ENCODE measurements at regions not wholly inside any gene's neighbourhood (a gene's known extent, or its start where the extent isn't known, plus 50 kb on each side); places are given as distances from the start of the nearest gene placed in this dataset.

- Mint-ChIP-seq H3K27ac (no peak overlapping the region), H3K9me3 (peaks cover 4% of the 10 kb centered on the region), H3K4me1 (no peaks in the 10 kb centered on the region), H3K4me3 (no peak overlapping the region), H3K27me3 (peaks cover 6% of the 10 kb centered on the region), H3K36me3 (no peaks in the 10 kb centered on the region)
- DNase-seq, result no peak
- no peak for ATAC-seq (ENCODE audit: low read depth)
- POLR2A ChIA-PET, result no interaction called here
Observed at GRCh38 chr11:71119656-71120269, 132.6 kb downstream of the SHANK2 start.

- Mint-ChIP-seq H3K27ac (no peak overlapping the region), H3K36me3 (no peaks in the 10 kb centered on the region), H3K9me3 (peaks cover under 1% of the 10 kb centered on the region), H3K4me3 (no peak overlapping the region), H3K27me3 (peaks cover 6% of the 10 kb centered on the region), H3K4me1 (no peaks in the 10 kb centered on the region)
- ATAC-seq (ENCODE audit: low read depth) (no peak), DNase-seq (no peak)
- POLR2A ChIA-PET, result interaction anchor here (0.7 kb wide), 1 partner anchor 147 kb away, joined by 4 read pairs; no protein-coding TSS in a partner anchor
Observed at GRCh38 chr11:71118671-71119250, 133.6 kb downstream of the SHANK2 start.

- Mint-ChIP-seq H3K27ac (no peak overlapping the region), H3K9me3 (no peaks in the 10 kb centered on the region), H3K4me1 (no peaks in the 10 kb centered on the region), H3K4me3 (no peak overlapping the region), H3K27me3 (peaks cover 6% of the 10 kb centered on the region), H3K36me3 (no peaks in the 10 kb centered on the region)
- ATAC-seq (ENCODE audit: low read depth) (no peak), DNase-seq (no peak)
- POLR2A ChIA-PET, result no interaction called here
Observed at GRCh38 chr11:71117311-71117710, 135.1 kb downstream of the SHANK2 start.

- Mint-ChIP-seq H3K4me1 (no peaks in the 10 kb centered on the region), H3K36me3 (no peaks in the 10 kb centered on the region), H3K27me3 (peaks cover 6% of the 10 kb centered on the region), H3K9me3 (no peaks in the 10 kb centered on the region), H3K4me3 (no peak overlapping the region), H3K27ac (no peak overlapping the region)
- no peak for ATAC-seq (ENCODE audit: low read depth)
- POLR2A ChIA-PET, result no interaction called here
- no peak for DNase-seq
Observed at GRCh38 chr11:71116693-71117040, 135.7 kb downstream of the SHANK2 start.

GRCh38 chr11:71115770-71116692 is 136.3 kb downstream of the SHANK2 start:
- Mint-ChIP-seq H3K4me3 (no peak overlapping the region), H3K36me3 (no peaks in the 10 kb centered on the region), H3K27me3 (peaks cover 8% of the 10 kb centered on the region), H3K4me1 (no peaks in the 10 kb centered on the region), H3K9me3 (no peaks in the 10 kb centered on the region), H3K27ac (no peak overlapping the region)
- POLR2A ChIA-PET, result no interaction called here
- DNase-seq, result no peak
- no peak for ATAC-seq (ENCODE audit: low read depth)

GRCh38 chr11:71114124-71114851 is 138.1 kb downstream of the SHANK2 start:
- ATAC-seq (ENCODE audit: low read depth), result no peak
- no peak for DNase-seq
- Mint-ChIP-seq H3K27me3 (peaks cover 2% of the 10 kb centered on the region), H3K36me3 (no peaks in the 10 kb centered on the region), H3K4me1 (no peaks in the 10 kb centered on the region), H3K27ac (no peak overlapping the region), H3K4me3 (no peak overlapping the region), H3K9me3 (no peaks in the 10 kb centered on the region)
- POLR2A ChIA-PET, result no interaction called here

GRCh38 chr11:71112990-71113389 is 139.4 kb downstream of the SHANK2 start:
- H3K27ac Mint-ChIP-seq, result no peak overlapping the region
- DNase-seq (no peak), ATAC-seq (ENCODE audit: low read depth) (no peak)
- H3K4me1 Mint-ChIP-seq, result no peaks in the 10 kb centered on the region
- no peaks in the 10 kb centered on the region for H3K9me3 Mint-ChIP-seq
- POLR2A ChIA-PET, result no interaction called here
- no peaks in the 10 kb centered on the region for H3K36me3 Mint-ChIP-seq
- H3K27me3 Mint-ChIP-seq, result peaks cover 2% of the 10 kb centered on the region
- no peak overlapping the region for H3K4me3 Mint-ChIP-seq

- Mint-ChIP-seq H3K4me1 (no peaks in the 10 kb centered on the region), H3K27ac (no peak overlapping the region), H3K4me3 (no peak overlapping the region), H3K9me3 (no peaks in the 10 kb centered on the region), H3K27me3 (peaks cover 2% of the 10 kb centered on the region), H3K36me3 (no peaks in the 10 kb centered on the region)
- POLR2A ChIA-PET, result no interaction called here
- ATAC-seq (ENCODE audit: low read depth) (no peak), DNase-seq (no peak)
Observed at GRCh38 chr11:71112454-71112853, 139.9 kb downstream of the SHANK2 start.

- H3K27ac Mint-ChIP-seq, result no peak overlapping the region
- peaks cover 2% of the 10 kb centered on the region for H3K27me3 Mint-ChIP-seq
- no peak for DNase-seq
- no peaks in the 10 kb centered on the region for H3K36me3 Mint-ChIP-seq
- H3K9me3 Mint-ChIP-seq, result no peaks in the 10 kb centered on the region
- ATAC-seq (ENCODE audit: low read depth), result no peak
- H3K4me3 Mint-ChIP-seq, result no peak overlapping the region
- POLR2A ChIA-PET, result no interaction called here
- no peaks in the 10 kb centered on the region for H3K4me1 Mint-ChIP-seq
Observed at GRCh38 chr11:71109586-71109985, 142.8 kb downstream of the SHANK2 start.

GRCh38 chr11:71109186-71109585 is 143.2 kb downstream of the SHANK2 start:
- no peak for ATAC-seq (ENCODE audit: low read depth)
- DNase-seq, result no peak
- H3K4me1 Mint-ChIP-seq, result no peaks in the 10 kb centered on the region

GRCh38 chr11:71108013-71108865 is 144.1 kb downstream of the SHANK2 start:
- no peak overlapping the region for H3K27ac Mint-ChIP-seq
- no peak overlapping the region for H3K4me3 Mint-ChIP-seq
- H3K4me1 Mint-ChIP-seq, result no peaks in the 10 kb centered on the region
- POLR2A ChIA-PET, result no interaction called here
- no peaks in the 10 kb centered on the region for H3K36me3 Mint-ChIP-seq
- peaks cover 2% of the 10 kb centered on the region for H3K27me3 Mint-ChIP-seq
- ATAC-seq (ENCODE audit: low read depth), result no peak
- no peaks in the 10 kb centered on the region for H3K9me3 Mint-ChIP-seq
- no peak for DNase-seq

More at GRCh38 chr11:71109186-71109585, 143.2 kb downstream of the SHANK2 start:
- POLR2A ChIA-PET, result no interaction called here
- Mint-ChIP-seq H3K9me3 (no peaks in the 10 kb centered on the region), H3K27me3 (peaks cover 2% of the 10 kb centered on the region), H3K36me3 (no peaks in the 10 kb centered on the region), H3K4me3 (no peak overlapping the region), H3K27ac (no peak overlapping the region)

GRCh38 chr11:71106671-71107070 is 145.7 kb downstream of the SHANK2 start:
- no peak for ATAC-seq (ENCODE audit: low read depth)
- POLR2A ChIA-PET, result no interaction called here

GRCh38 chr11:71103266-71103665 is 149.1 kb downstream of the SHANK2 start:
- ATAC-seq (ENCODE audit: low read depth) (no peak), DNase-seq (no peak)
- H3K4me3 Mint-ChIP-seq, result no peak overlapping the region
- H3K36me3 Mint-ChIP-seq, result no peaks in the 10 kb centered on the region
- no peaks in the 10 kb centered on the region for H3K27me3 Mint-ChIP-seq
- no peak overlapping the region for H3K27ac Mint-ChIP-seq
- POLR2A ChIA-PET, result no interaction called here
- no peaks in the 10 kb centered on the region for H3K9me3 Mint-ChIP-seq
- no peaks in the 10 kb centered on the region for H3K4me1 Mint-ChIP-seq

More at GRCh38 chr11:71106671-71107070, 145.7 kb downstream of the SHANK2 start:
- Mint-ChIP-seq H3K4me1 (no peaks in the 10 kb centered on the region), H3K27me3 (peaks cover 2% of the 10 kb centered on the region), H3K9me3 (no peaks in the 10 kb centered on the region), H3K4me3 (no peak overlapping the region), H3K36me3 (no peaks in the 10 kb centered on the region), H3K27ac (no peak overlapping the region)
- DNase-seq, result no peak

All from activated naive CD8-positive, alpha-beta T cell treated with anti-CD3 and anti-CD28 coated beads, Interleukin-2, amount 10 ng/mL, durations not matched to agents 7 days and 5 days (primary cell).